ENCODE measurements at regions not wholly inside any gene's neighbourhood (a gene's known extent, or its start where the extent isn't known, plus 50 kb on each side); places are given as distances from the start of the nearest gene placed in this dataset.

- no peak for DNase-seq
Observed at GRCh38 chr3:176526225-176526624, 671.1 kb downstream of the TBL1XR1 start.

GRCh38 chr3:176523114-176523513, 674.2 kb downstream of the TBL1XR1 start:
- no peak for DNase-seq

GRCh38 chr3:176522436-176522835, 674.8 kb downstream of the TBL1XR1 start:
- DNase-seq: no peak

- DNase-seq: no peak
Observed at GRCh38 chr3:176521531-176522175, 675.6 kb downstream of the TBL1XR1 start.

GRCh38 chr3:176514297-176514696, 683.0 kb downstream of the TBL1XR1 start:
- DNase-seq: no peak

- DNase-seq: no peak
Observed at GRCh38 chr3:176513604-176514003, 683.7 kb downstream of the TBL1XR1 start.

- DNase-seq: no peak
Observed at GRCh38 chr3:176512037-176512436, 685.2 kb downstream of the TBL1XR1 start.

GRCh38 chr3:176510097-176510496, 687.2 kb downstream of the TBL1XR1 start:
- DNase-seq: no peak

GRCh38 chr3:176505878-176506621, 691.2 kb downstream of the TBL1XR1 start:
- no peak for DNase-seq

GRCh38 chr3:176491084-176491483, 706.2 kb downstream of the TBL1XR1 start:
- DNase-seq: no peak

GRCh38 chr3:176490357-176490756, 706.9 kb downstream of the TBL1XR1 start:
- no peak for DNase-seq

- DNase-seq: no peak
Observed at GRCh38 chr3:176479248-176479647, 718.0 kb downstream of the TBL1XR1 start.

- DNase-seq: no peak
Observed at GRCh38 chr3:176469694-176470205, 727.5 kb downstream of the TBL1XR1 start.

GRCh38 chr3:176463610-176464009, 733.7 kb downstream of the TBL1XR1 start:
- DNase-seq: no peak

GRCh38 chr3:176447369-176447768, 749.9 kb downstream of the TBL1XR1 start:
- DNase-seq: no peak

GRCh38 chr3:176442326-176442725, 755.0 kb downstream of the TBL1XR1 start:
- no peak for DNase-seq

GRCh38 chr3:176439729-176440128, 757.6 kb downstream of the TBL1XR1 start:
- DNase-seq: no peak

- no peak for DNase-seq
Observed at GRCh38 chr3:176431991-176432390, 765.3 kb downstream of the TBL1XR1 start.

GRCh38 chr3:176431038-176431418, 766.3 kb downstream of the TBL1XR1 start:
- no peak for DNase-seq

GRCh38 chr3:176430244-176431037, 766.8 kb downstream of the TBL1XR1 start:
- DNase-seq: no peak

GRCh38 chr3:176428552-176428951, 768.7 kb downstream of the TBL1XR1 start:
- DNase-seq: no peak

- no peak for DNase-seq
Observed at GRCh38 chr3:176426371-176426770, 770.9 kb downstream of the TBL1XR1 start.

GRCh38 chr3:176416870-176417269, 780.4 kb downstream of the TBL1XR1 start:
- DNase-seq: no peak

Data from activated effector memory CD4-positive, alpha-beta T cell treated with Interleukin-2 at 50 U/mL for 16 hours (primary cell).